ENCODE measurements at regions not wholly inside any gene's neighbourhood (a gene's known extent, or its start where the extent isn't known, plus 50 kb on each side); places are given as distances from the start of the nearest gene placed in this dataset.

DNA sequence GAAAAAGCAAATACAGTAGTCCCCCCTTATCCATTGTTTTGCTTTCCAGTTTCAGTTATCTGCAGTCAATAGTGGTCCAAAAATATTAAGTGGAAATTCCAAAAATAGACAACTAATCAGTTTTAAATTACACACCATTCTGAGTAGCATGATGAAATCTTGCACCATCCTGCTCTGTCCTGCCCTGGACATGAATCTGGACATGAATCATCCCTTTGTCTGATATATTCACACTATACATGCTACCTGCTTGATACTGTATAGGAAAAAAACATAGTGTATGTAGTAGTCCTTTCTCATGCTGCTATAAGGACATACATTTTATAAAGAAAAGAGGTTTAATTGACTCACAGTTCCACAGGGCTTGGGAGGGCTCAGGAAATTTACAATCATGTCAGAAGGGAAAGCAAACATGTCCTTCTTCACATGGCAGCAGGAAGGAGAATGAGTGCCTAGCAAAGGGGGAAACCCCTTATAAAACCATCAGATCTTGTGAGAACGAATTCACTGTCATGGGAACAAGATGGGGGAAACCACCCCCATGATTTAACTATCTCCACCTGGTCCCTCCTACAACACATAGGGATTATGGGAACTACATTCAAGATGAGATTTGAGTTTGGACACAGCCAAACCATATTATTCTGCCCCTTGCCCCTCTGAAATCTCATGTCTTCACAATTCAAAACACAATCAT is 153.9 kb downstream of the ARRDC3 start:
- no peak for DNase-seq (ENCODE audit: insufficient read length)
- FAIRE-seq = no peak
- no peak for TF ChIP-seq POLR2AphosphoS5 (IDR thresholded peaks at IDR 0.05; ENCODE audit: low read depth, low read length)
- no peak for TF ChIP-seq POLR2A (IDR thresholded peaks at IDR 0.05; ENCODE audit: low read depth, low read length)
- TF ChIP-seq TAF1 (IDR thresholded peaks at IDR 0.05; ENCODE audit: borderline replicate concordance, low read depth, low read length) = no peak

DNA sequence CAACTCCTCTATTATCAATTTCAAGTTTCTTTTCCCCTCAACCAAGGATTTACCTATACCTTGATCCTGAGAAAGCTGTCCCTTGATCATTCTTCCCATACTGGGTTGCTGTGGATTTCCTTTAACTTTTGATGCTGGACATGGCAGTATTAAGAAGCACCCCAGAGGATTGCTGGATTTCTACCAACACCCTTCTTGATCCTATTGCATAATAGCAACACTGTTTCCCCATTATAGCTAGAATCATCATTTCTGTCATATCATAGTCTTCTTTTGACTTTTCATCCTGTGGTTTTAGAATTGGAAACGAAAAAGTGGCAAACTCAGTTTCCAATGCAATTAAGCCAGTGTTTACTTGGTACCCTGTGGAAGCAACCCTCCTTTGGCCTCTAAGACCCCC is 154.9 kb downstream of the ARRDC3 start:
- DNase-seq (ENCODE audit: insufficient read length) = no peak
- no peak for TF ChIP-seq POLR2AphosphoS5 (IDR thresholded peaks at IDR 0.05; ENCODE audit: low read depth, low read length)
- TF ChIP-seq POLR2A (IDR thresholded peaks at IDR 0.05; ENCODE audit: low read depth, low read length) = no peak
- TF ChIP-seq TAF1 (IDR thresholded peaks at IDR 0.05; ENCODE audit: borderline replicate concordance, low read depth, low read length) = no peak
- FAIRE-seq = no peak

DNA sequence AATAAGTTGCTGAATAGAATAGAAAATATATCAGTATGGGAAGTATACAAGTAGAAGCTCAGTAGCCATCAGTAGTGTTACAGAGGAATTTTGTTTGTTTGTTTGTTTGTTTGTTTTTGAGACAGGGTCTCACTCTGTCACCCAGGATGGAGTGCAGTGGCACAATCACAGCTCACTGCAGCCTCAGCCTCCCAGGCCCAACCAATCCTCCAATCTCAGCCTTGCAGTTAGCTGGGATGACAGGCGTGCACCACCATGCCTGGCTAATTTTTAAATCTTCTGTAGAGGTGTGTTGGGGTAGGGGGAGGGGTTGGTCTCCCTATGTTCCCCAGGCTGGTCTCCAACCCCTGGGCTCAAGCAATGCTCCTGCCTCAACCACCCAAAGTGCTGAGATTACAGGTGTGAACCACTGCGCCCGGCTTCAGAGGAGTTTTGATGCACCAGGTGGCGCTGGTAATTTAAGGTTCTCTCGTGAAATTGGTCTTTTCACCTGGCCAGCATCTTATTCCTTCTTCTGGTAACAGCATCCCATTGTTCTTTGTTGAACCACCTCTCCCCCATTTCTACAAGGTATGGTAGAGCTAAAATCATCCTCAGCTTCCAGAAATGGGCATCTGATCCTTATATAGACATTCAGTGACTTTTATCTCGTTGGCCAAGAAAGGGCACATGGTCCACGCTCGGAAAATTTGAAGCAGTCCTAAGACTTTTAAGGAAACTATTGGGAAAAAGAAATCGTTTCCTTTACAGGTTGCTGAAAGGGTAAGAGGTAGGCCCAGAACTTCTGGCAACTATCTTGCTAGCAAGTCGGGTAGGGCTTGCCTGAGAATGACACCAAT is 157.1 kb downstream of the ARRDC3 start:
- FAIRE-seq (peak; percentile 87), DNase-seq (ENCODE audit: insufficient read length) (no peak)
- no peak for TF ChIP-seq POLR2AphosphoS5 (IDR thresholded peaks at IDR 0.05; ENCODE audit: low read depth, low read length)
- no peak for TF ChIP-seq POLR2A (IDR thresholded peaks at IDR 0.05; ENCODE audit: low read depth, low read length)
- TF ChIP-seq TAF1 (IDR thresholded peaks at IDR 0.05; ENCODE audit: borderline replicate concordance, low read depth, low read length) = no peak

DNA sequence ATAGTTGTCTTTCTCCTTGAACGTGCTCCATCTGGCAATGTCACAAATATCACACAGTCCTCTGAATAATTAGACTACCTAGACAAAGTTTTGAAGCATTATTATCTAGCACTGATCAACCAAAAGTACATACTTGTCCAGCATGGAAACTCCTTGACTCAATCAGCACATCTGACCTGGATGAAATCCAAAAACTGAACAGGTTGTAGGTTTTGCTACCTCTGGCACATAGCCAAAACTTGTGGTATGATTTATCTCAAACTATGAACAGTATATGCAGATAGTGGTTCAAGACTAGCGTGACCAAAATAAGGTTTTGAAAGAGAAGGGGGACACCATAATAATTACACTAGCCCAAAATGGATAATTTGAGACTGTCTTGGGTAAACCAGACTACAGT is 158.1 kb downstream of the ARRDC3 start:
- no peak for FAIRE-seq
- DNase-seq (ENCODE audit: insufficient read length) = no peak
- TF ChIP-seq POLR2AphosphoS5 (IDR thresholded peaks at IDR 0.05; ENCODE audit: low read depth, low read length) (no peak), POLR2A (IDR thresholded peaks at IDR 0.05; ENCODE audit: low read depth, low read length) (no peak), TAF1 (IDR thresholded peaks at IDR 0.05; ENCODE audit: borderline replicate concordance, low read depth, low read length) (no peak)

DNA sequence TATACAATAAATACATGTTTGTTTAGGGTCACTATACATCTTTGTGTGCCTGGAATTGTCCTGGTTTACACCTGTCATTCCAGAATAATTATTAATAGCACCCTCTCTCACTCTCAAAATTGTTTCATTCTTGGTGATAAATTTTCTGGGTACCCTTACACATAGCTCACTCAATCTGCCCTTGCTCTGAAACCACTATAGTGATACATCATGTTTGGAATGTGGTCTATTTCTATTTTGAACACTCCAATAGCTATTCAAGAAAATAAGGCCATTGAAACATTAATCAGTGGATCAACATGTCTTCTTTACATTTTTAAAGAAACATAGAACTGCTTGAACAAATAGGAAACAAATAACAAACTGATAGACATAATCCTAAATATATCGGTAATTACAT is 158.7 kb downstream of the ARRDC3 start:
- no peak for TF ChIP-seq POLR2AphosphoS5 (IDR thresholded peaks at IDR 0.05; ENCODE audit: low read depth, low read length)
- TF ChIP-seq POLR2A (IDR thresholded peaks at IDR 0.05; ENCODE audit: low read depth, low read length) = no peak
- TF ChIP-seq TAF1 (IDR thresholded peaks at IDR 0.05; ENCODE audit: borderline replicate concordance, low read depth, low read length) = no peak
- FAIRE-seq (no peak), DNase-seq (ENCODE audit: insufficient read length) (no peak)

DNA sequence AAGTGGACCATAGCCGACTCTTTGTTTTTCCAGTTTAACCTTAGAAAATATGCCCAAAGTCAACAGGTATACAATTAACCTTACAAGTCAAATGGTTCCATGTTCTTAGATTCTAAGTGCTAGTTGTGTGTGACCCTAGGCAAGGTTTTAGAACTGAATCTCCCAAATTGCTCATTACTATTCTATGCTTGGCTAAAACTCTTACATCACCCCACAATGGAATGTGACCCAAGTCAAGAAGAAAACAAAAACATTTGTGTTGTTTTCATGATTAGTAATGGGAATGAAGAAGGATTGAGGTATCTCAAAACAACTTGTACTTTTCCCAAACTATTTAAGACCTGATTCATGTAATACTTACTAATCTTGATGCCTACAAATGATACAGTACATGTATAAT is 159.2 kb downstream of the ARRDC3 start:
- DNase-seq (ENCODE audit: insufficient read length) (no peak), FAIRE-seq (no peak)
- TF ChIP-seq POLR2AphosphoS5 (IDR thresholded peaks at IDR 0.05; ENCODE audit: low read depth, low read length) = no peak
- TF ChIP-seq POLR2A (IDR thresholded peaks at IDR 0.05; ENCODE audit: low read depth, low read length) = no peak
- no peak for TF ChIP-seq TAF1 (IDR thresholded peaks at IDR 0.05; ENCODE audit: borderline replicate concordance, low read depth, low read length)

DNA sequence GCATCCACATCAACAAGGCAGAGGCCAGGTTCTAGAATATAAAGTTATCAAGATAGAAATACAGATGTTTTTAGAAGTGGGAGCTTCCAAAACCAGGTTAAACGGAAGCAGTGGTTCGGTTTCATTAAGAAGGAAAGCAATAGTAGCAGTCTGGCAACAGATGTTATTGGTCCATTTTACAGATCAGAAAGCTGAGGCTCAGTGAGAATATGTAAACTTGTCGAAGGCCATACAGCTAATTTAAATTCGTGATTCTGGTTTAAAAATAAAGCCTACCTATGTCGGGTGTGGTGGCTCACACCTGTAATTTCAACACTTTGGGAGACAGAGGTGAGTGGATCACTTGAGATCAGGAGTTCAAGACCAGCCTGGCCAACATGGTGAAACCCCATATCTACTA is 160.6 kb downstream of the ARRDC3 start:
- no peak for DNase-seq (ENCODE audit: insufficient read length)
- TF ChIP-seq TAF1 (IDR thresholded peaks at IDR 0.05; ENCODE audit: borderline replicate concordance, low read depth, low read length) (no peak), POLR2A (IDR thresholded peaks at IDR 0.05; ENCODE audit: low read depth, low read length) (no peak), POLR2AphosphoS5 (IDR thresholded peaks at IDR 0.05; ENCODE audit: low read depth, low read length) (no peak)
- no peak for FAIRE-seq

DNA sequence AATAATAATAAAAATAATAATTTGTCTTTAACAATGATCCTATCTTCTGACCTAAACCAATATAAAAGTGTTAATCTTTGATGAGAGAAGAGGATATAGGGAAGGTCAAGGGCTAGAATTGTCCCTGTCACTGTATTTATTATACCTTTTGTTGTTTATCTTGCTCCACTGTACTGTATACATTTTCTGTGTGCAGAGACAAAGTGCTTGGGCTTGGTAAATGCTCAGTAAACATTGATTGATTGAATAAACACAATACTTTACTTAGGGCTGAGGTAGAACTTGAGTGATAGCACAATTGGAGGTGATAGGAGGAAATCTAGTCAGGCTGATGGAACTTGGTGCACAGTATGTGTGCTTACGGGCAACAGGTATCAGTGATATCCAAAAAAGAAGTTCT is 161.2 kb downstream of the ARRDC3 start:
- no peak for FAIRE-seq
- no peak for TF ChIP-seq TAF1 (IDR thresholded peaks at IDR 0.05; ENCODE audit: borderline replicate concordance, low read depth, low read length)
- no peak for TF ChIP-seq POLR2AphosphoS5 (IDR thresholded peaks at IDR 0.05; ENCODE audit: low read depth, low read length)
- no peak for TF ChIP-seq POLR2A (IDR thresholded peaks at IDR 0.05; ENCODE audit: low read depth, low read length)

DNA sequence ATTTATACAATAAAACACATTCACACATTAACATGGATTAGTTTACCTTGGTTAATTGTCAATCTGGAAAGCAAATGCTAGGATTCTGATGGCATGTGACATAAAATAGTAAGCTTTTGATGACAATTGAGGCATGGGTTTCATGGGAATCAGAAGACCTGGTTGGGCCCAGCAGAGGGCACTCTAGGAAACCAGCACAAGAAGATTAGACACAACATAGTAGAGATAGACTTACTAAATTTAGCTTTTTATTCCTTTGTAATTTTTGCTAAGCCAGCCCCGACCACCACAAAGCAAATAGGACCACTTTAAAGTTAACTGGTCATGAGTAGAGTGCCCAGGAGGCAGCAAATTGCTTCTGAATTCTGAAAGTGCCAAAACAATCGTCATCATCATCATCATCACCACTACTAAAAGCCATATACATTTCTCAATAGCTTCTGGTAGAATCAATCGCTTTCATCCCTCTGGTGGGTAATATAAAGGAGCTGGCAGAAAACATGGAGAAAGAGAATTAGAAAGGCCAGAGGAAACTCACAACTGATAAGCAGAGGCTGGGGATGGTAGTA is 163.2 kb downstream of the ARRDC3 start:
- no peak for TF ChIP-seq TAF1 (IDR thresholded peaks at IDR 0.05; ENCODE audit: borderline replicate concordance, low read depth, low read length)
- TF ChIP-seq POLR2AphosphoS5 (IDR thresholded peaks at IDR 0.05; ENCODE audit: low read depth, low read length) = no peak
- no peak for TF ChIP-seq POLR2A (IDR thresholded peaks at IDR 0.05; ENCODE audit: low read depth, low read length)
- DNase-seq (ENCODE audit: insufficient read length) (no peak), FAIRE-seq (no peak)

More for the DNA sequence above, 161.2 kb downstream of the ARRDC3 start:
- DNase-seq (ENCODE audit: insufficient read length) = no peak

DNA sequence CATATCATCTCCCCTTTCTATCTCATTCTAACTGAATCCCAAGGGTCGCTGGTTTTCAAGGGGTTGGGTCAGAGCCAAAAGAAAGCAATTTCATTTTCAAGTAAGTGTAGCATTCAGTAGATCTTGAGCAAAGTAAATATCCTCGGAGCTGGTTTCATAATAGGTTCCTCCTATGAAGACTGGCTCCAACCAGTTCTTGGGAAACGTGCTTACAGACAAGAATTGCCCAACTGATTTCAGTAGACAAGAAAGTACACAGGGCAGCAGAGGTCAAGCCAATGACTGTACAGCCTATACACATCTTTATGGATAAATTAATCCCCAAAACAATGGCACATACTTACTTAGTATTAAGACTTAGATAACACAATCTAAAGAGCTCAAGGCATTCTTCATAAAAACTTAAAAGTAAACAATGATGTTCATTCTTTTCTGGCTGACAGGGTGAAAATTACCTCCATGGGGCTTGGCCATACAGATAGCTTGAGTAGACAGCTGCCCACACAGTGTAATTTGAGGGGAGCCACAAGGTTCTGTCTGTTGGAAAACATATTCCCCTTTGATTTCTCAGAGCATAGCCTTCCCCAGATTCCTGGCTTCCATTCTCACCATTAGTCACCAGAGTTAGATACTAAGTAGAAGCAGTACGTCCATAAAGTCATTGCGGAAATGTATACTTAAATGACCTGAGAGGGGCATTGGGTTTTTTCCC is 163.9 kb downstream of the ARRDC3 start:
- FAIRE-seq (peak; percentile 17), DNase-seq (ENCODE audit: insufficient read length) (no peak)
- TF ChIP-seq POLR2AphosphoS5 (IDR thresholded peaks at IDR 0.05; ENCODE audit: low read depth, low read length) = no peak
- no peak for TF ChIP-seq TAF1 (IDR thresholded peaks at IDR 0.05; ENCODE audit: borderline replicate concordance, low read depth, low read length)
- TF ChIP-seq POLR2A (IDR thresholded peaks at IDR 0.05; ENCODE audit: low read depth, low read length) = no peak

DNA sequence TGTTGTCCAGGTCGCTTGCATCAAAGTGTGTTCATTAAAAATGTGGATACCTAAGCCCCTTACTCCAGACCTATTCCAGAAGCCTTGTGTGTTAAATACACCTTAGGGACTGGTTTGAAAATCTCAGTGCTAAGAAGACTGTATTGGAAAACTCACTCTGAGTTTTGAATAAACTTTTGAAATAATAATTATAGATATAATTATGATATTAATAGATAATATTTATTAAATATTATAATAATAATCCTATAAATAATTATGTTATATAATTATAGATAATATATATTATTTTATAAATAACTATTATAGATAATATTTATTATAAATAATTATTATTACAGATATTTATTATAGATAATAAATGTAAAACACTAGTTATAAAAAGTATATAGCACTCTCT is 165.3 kb downstream of the ARRDC3 start:
- no peak for TF ChIP-seq TAF1 (IDR thresholded peaks at IDR 0.05; ENCODE audit: borderline replicate concordance, low read depth, low read length)
- TF ChIP-seq POLR2AphosphoS5 (IDR thresholded peaks at IDR 0.05; ENCODE audit: low read depth, low read length) = no peak
- TF ChIP-seq POLR2A (IDR thresholded peaks at IDR 0.05; ENCODE audit: low read depth, low read length) = no peak
- DNase-seq (ENCODE audit: insufficient read length) (no peak), FAIRE-seq (no peak)
